GM12873 (cell line): ENCODE measurements at regions not wholly inside any gene's neighbourhood (a gene's known extent, or its start where the extent isn't known, plus 50 kb on each side); places are given as distances from the start of the nearest gene placed in this dataset.

Experiments used
- CTCF ChIP-seq: IDR thresholded peaks from 2 replicates; pipeline ENCODE4 v1.5.1; 2012; ENCODE audit warnings: low read depth, mild to moderate bottlenecking, moderate library complexity, low read length, control low read depth; ENCODE audit not compliant: insufficient read depth; ENCODE audit errors: missing control alignments

GRCh38 chr1:25117233-25117823 is 115.0 kb downstream of the SYF2 start:
- peak; percentile 74 for TF ChIP-seq CTCF

GRCh38 chr1:25116832-25117231 is 115.5 kb downstream of the SYF2 start:
- no peak for TF ChIP-seq CTCF

GRCh38 chr1:25113731-25114130 is 118.6 kb downstream of the SYF2 start:
- TF ChIP-seq CTCF: no peak

GRCh38 chr1:25113086-25113485 is 119.2 kb downstream of the SYF2 start:
- TF ChIP-seq CTCF: no peak

GRCh38 chr1:25112400-25112799 is 119.9 kb downstream of the SYF2 start:
- no peak for TF ChIP-seq CTCF

DNA sequence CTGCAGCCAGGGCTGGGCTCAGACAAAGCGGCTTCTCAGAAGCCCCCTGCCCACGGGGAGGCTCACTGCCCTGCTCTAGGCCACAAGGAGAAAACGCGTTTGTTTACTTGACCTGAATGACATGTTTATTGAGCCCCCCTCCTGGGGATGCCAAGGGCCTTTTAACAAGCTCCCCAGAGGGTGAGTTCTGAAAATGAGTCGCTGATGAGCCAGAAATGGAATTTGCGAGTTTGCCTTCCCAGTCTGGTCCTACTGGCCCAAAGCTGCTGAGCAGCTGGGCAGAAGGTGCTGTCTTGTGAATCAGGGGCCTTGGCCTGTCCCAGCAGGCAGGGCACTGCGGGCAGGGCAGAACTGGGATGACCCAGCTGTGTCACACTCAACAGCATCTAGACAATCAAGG is 120.6 kb downstream of the SYF2 start:
- no peak for TF ChIP-seq CTCF

DNA sequence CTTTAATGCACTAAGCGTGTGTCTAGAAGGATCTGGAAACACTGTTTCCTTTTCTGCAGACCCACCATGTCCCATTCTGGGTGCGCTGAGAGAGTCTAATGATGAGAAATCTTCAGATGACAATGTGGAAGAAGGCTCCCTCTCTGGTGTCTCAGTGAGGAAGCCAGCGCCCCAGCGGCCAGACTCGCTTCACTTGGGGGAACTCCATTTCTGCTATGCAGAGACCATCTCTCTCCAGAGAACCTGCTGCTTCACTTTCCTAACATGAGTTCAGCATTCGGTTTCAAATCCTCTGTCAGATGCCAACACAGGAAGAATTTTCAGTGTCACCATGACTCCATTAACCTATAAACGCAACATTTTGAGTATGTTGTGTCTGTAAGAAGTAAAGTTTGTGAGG is 121.8 kb downstream of the SYF2 start:
- TF ChIP-seq CTCF: no peak

- TF ChIP-seq CTCF: no peak
These were observed 122.3 kb downstream of the SYF2 start for GRCh38 chr1:25110036-25110435.
